Sigmoid colon (tissue), 6 donors: ENCODE measurements at regions not wholly inside any gene's neighbourhood (a gene's known extent, or its start where the extent isn't known, plus 50 kb on each side); places are given as distances from the start of the nearest gene placed in this dataset.

Source experiments
- DNase-seq: peaks from one replicate; pipeline ENCODE4 v3.0.0-alpha.2; 2019
- H3K27ac ChIP-seq, 4 donors: fragments of 200-600 bp; sonication (generic); one replicate each; pipeline ENCODE4 v1.5.1; 2016 to 2019; ENCODE audit warnings: mild to moderate bottlenecking in 1 of 4
- H3K27me3 ChIP-seq, 3 donors: fragments of 200-600 bp; sonication (generic); one replicate each; pipeline ENCODE4 v1.5.1; 2019; ENCODE audit warnings: mild to moderate bottlenecking in 1 of 3
- H3K36me3 ChIP-seq, 4 donors: fragments of 200-600 bp; sonication (generic); one replicate each; pipeline ENCODE4 v1.5.1; 2016 to 2019
- H3K4me1 ChIP-seq, 4 donors: fragments of 200-600 bp; sonication (generic); one replicate each; pipeline ENCODE4 v1.5.1; 2017 to 2019
- H3K4me3 ChIP-seq, 4 donors: fragments of 200-600 bp; sonication (generic); one replicate each; pipeline ENCODE4 v1.5.1; 2017 to 2019; ENCODE audit warnings: mild to moderate bottlenecking in 2 of 4, moderate library complexity in 1 of 4
- H3K9me3 ChIP-seq, 4 donors: fragments of 200-600 bp in 3 of 4; sonication (generic) in 3 of 4; one replicate each; pipeline versions ENCODE4 v1.5.1 to v1.6.1; 2013 to 2019
- CTCF ChIP-seq, 4 experiments: fragments of 450-650 bp in 3 of 4; fragments of 200-600 bp in 1 of 4; IDR thresholded peaks; one replicate each; pipeline ENCODE4 v1.5.1; 2016 to 2019; ENCODE audit warnings: antibody characterized with exemption in 4 of 4, mild to moderate bottlenecking in 3 of 4, moderate library complexity in 2 of 4
- EP300 ChIP-seq, 4 donors: sonication (generic); formaldehyde crosslinking; IDR thresholded peaks; one replicate each; pipeline ENCODE4 v1.6.1; 2017; ENCODE audit warnings: antibody characterized with exemption in 4 of 4
- POLR2A ChIP-seq, 2 donors: fragments of 450-650 bp; IDR thresholded peaks; one replicate each; pipeline ENCODE4 v1.6.1; 2016; ENCODE audit warnings: antibody characterized with exemption in 2 of 2, mild to moderate bottlenecking in 2 of 2, moderate library complexity in 2 of 2
- POLR2AphosphoS5 ChIP-seq, 4 donors: sonication (generic); formaldehyde crosslinking; IDR thresholded peaks; one replicate each; pipeline ENCODE4 v1.6.1; 2017; ENCODE audit warnings: antibody characterized with exemption in 4 of 4
- WGBS, 2 donors: extraction: QIAGEN DNeasy Blood & Tissue Kit; methylation state at CpG; one replicate each; pipeline ENCODE4 v1.1.7; 2013; 5-methylcytosine and 5-hydroxymethylcytosine counted together
- intact Hi-C: fragments of 100-400 bp; cut with DNase I; formaldehyde crosslinking; loops from one replicate; pipeline ENCODE4 v1.15.1; 2023
- donor health status: healthy with polysubstance abuse.
- donor health status: healthy.

DNA sequence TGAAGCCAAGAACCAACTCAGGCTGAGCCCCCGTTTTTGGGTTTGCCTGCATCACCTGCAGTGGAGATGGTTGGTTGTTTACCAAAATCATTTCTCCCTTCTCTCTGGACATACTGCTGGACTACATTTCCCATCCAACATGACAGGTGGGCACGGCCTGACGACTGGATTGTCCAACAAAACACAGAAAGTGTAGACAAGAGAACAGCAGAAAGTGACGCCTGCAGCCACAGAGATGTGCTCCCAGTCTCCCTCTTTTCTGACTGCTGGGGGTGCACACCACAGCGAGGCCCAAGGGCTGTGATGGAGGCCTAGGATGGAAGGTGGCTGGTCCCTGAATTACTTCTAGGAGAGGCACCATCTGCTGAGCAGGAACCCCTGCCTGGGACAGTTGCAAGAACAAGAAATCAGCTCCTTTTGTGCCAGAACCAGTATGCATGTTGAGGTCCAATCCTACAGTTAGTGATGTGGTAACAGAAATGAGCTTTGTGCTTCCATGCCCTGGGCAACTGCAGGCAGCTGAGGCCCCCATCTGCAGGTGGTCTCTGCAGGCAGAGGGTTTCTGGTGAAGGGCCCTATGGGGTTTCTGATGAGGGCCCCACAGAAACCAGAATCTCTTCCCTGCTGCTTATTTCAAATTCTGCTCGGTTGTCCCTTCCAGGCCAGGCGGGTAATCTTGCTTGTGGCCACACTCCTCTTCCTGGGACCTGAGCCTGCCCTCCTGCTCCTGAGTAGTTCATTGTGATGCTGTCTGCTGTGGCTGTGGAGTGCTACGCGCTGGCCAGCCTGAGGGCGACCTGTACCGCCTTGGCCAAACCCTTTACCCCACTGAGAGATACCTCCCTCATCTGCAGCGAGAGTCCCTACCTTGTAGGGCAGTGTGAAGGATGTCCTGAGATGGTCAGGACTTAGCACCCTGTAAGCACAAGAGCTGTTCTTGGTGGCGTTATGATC lies 168.3 kb downstream of the ASB1 start:
- peak overlapping the region in 3 of 4 donors; percentile 80 to 91 (median 85) for H3K27ac ChIP-seq
- 86 to 90% methylated on average over 13 of the region's 13 CpGs for WGBS, 2 donors
- H3K4me3 ChIP-seq, result no peak overlapping the region
- no peaks in the 10 kb centered on the region for H3K36me3 ChIP-seq
- TF ChIP-seq EP300 (IDR thresholded peaks at IDR 0.05), result no peak
- no peak for TF ChIP-seq CTCF (IDR thresholded peaks at IDR 0.05)
- no peak for TF ChIP-seq POLR2AphosphoS5 (IDR thresholded peaks at IDR 0.05)
- no peak for TF ChIP-seq POLR2A (IDR thresholded peaks at IDR 0.05)
- peaks cover 0 to 42% (median 34%) of the 10 kb centered on the region in 4 donors for H3K4me1 ChIP-seq
- no peaks in the 10 kb centered on the region for H3K9me3 ChIP-seq
- H3K27me3 ChIP-seq, result no peaks in the 10 kb centered on the region
- no peak for DNase-seq
- intact Hi-C loops, result loop anchor here (5.0 kb wide), 4 partner anchors 73 to 708 kb away; partner anchors contain the start of gene PER2

DNA sequence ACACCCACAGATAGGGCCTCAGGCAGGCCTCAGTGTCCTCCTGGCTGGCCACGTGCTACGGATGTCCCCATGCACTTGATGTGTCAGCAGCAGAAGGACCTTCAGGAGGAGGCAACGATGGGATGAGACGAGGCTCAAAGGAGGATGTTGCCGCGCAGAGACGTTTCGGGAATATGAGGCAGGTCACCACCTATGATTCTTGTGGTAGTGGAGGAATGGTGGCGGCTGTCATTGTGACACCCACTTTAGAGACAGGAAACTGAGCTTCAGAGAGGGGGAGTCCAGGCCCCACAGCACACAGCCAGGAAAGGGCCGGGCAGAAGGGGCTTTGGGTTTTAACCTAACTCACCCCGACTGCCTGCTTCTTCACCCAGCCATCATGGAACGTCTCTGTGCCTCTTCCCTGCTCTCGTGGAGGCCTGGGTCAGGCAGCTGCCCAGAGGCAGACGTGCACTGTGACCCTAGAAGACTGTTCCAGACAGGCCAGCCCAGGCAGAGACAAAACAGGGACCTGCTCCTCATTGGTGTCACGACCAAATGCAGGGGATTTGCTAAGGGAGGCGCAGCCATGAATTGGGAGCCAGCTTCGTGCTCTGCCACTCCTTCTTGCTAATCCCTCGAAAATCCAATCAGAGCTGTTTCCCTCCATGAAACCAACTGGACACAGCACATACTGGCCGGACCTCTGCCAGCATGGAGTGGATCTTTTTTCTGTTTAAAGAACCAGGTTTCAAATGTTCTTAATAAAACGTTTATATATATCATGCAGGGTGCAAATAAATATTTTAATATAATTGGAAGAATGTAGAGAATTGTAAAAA lies 169.2 kb downstream of the ASB1 start:
- DNase-seq, result no peak
- H3K9me3 ChIP-seq, result no peaks in the 10 kb centered on the region
- no peak for TF ChIP-seq POLR2AphosphoS5 (IDR thresholded peaks at IDR 0.05)
- no peak for TF ChIP-seq EP300 (IDR thresholded peaks at IDR 0.05)
- TF ChIP-seq CTCF (IDR thresholded peaks at IDR 0.05), result no peak
- no peak for TF ChIP-seq POLR2A (IDR thresholded peaks at IDR 0.05)
- no peak overlapping the region for H3K4me3 ChIP-seq
- H3K27me3 ChIP-seq, result no peaks in the 10 kb centered on the region
- no peaks in the 10 kb centered on the region for H3K36me3 ChIP-seq
- intact Hi-C loops, result loop anchor here (2.0 to 5.0 kb wide), 5 partner anchors 74 to 709 kb away; partner anchors contain the start of gene PER2
- peak overlapping the region; percentile 80 to 91 (median 85) for H3K27ac ChIP-seq
- WGBS, 2 donors, result 85 to 86% methylated on average over 20 of the region's 20 CpGs
- H3K4me1 ChIP-seq, result peaks cover 0 to 51% (median 38%) of the 10 kb centered on the region in 4 donors

DNA sequence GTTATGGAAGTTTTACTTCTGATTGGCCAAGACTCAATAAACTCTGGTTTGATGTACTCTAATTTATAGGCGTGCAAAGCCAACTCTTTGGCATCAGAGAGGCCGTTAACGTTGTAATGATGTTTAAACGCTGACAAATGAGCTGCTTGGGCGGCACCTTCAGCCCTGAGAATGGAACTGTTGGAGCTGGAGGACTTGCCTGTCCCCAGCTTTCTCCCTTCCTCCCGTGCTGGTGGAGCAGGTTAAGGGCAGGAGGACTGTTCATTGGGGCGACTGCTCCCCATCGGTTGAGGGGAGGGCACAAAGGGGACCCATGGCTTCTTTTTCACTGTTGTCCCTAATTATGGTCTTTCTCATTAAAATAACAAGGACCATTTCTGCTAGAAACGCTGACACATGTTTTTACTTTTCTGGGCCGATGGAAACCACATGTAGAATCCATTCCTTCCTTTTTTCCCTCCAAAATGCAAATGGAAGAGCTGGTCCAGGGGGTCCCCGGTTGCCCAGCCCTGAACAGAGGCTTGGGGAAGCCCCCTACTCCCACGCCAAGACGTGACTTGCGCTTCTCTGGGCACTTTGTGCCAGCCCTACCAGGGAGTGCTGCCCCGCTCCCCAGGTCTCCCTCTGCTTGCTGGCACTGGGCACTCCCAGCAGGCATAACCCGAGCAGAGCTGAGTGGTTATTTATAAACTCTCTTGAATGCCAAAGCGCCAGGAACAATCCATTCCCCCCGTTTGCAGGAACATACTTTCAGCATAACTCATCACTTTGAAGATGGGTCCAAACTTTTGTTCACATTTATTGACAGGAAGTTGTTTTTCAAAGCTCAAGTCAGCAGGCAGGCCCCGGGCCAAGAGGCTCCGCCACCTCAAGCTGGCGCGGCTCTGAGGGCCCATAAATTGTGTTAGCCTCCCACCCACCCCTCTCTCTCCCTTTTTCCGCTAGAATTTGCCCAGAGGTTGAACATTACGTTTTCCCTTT lies 170.1 kb downstream of the ASB1 start:
- TF ChIP-seq POLR2A (IDR thresholded peaks at IDR 0.05) (no peak), EP300 (IDR thresholded peaks at IDR 0.05) (peak; percentile 92 to 99 (median 97)), POLR2AphosphoS5 (IDR thresholded peaks at IDR 0.05) (peak; percentile 93 to 97 (median 96))
- peaks cover 0 to 60% (median 48%) of the 10 kb centered on the region in 4 donors for H3K4me1 ChIP-seq
- peak; percentile 93 for DNase-seq
- no peak overlapping the region for H3K4me3 ChIP-seq
- WGBS, 2 donors, result 32 to 47% methylated on average over 24 of the region's 24 CpGs
- intact Hi-C loops, result loop anchor here (2.0 to 5.0 kb wide), 5 partner anchors 75 to 710 kb away; partner anchors contain the start of gene PER2
- H3K9me3 ChIP-seq, result no peaks in the 10 kb centered on the region
- peak overlapping the region; percentile 80 to 91 (median 85) for H3K27ac ChIP-seq
- no peaks in the 10 kb centered on the region for H3K36me3 ChIP-seq
- no peaks in the 10 kb centered on the region for H3K27me3 ChIP-seq

DNA sequence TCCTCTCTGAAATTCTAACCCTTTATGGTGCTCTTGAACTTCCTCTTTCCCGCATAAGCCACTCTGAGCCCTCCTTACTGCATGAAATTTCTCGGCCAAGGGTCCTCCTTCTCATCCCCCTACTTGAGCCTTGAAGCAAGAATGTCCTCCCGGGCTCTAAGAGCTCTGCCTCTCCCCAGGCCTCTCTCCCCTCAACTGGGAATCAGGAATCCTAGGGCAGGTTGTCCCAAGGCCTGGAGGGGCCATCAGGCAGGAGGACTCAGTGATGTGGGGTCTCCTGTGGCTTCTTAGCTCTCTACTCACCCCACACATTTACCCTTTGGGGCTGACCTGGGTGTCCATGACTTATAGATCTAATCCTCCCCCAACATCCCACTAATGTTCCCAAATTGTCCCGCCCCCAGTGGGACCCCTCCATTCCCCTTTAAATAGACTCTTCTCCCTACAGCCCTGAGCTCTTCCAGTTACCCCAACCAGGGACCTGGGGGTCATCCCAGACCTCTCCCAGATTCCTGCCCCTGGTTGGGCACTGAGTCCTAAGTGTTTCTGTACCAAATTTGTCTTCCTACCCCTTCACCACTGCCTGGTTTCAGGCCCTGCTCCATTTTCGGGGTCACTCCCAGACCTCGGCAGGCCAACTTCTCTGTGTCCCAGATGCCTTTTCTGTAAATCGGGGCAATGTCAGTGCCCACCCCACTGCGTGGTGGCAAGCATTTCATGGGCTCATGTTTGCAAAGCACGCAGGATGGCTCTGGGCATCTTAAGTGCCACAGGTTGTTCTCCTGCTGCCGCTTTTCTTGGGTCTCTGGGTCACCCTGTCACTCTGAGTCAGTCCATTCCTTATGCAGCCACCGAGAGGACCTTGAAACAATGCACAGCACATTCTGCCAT lies 171.2 kb downstream of the ASB1 start:
- no peaks in the 10 kb centered on the region for H3K27me3 ChIP-seq
- peaks cover 0 to 67% (median 58%) of the 10 kb centered on the region in 4 donors for H3K4me1 ChIP-seq
- 78 to 79% methylated on average over 11 of the region's 11 CpGs for WGBS, 2 donors
- TF ChIP-seq POLR2AphosphoS5 (IDR thresholded peaks at IDR 0.05), result no peak
- no peak for TF ChIP-seq POLR2A (IDR thresholded peaks at IDR 0.05)
- no peak for TF ChIP-seq CTCF (IDR thresholded peaks at IDR 0.05)
- no peak for TF ChIP-seq EP300 (IDR thresholded peaks at IDR 0.05)
- H3K4me3 ChIP-seq, result no peak overlapping the region
- no peak for DNase-seq
- intact Hi-C loops, result loop anchor here (2.0 to 5.0 kb wide), 5 partner anchors 76 to 711 kb away; partner anchors contain the start of gene PER2
- peak overlapping the region; percentile 80 to 91 (median 85) for H3K27ac ChIP-seq
- no peaks in the 10 kb centered on the region for H3K36me3 ChIP-seq
- H3K9me3 ChIP-seq, result no peaks in the 10 kb centered on the region
